PFSK-1 (cell line): ENCODE measurements at regions not wholly inside any gene's neighbourhood (a gene's known extent, or its start where the extent isn't known, plus 50 kb on each side); places are given as distances from the start of the nearest gene placed in this dataset.

ENCODE experiments used
- FOXP2 ChIP-seq: optimal IDR thresholded peaks from 2 replicates; pipeline ENCODE3; 2011; ENCODE audit warnings: borderline replicate concordance, control low read depth, inconsistent platforms; ENCODE audit not compliant: insufficient read depth; ENCODE audit errors: extremely low read length, extremely low read depth
- POLR2AphosphoS5 ChIP-seq: IDR thresholded peaks from 2 replicates; pipeline ENCODE4 v1.6.1; 2012; ENCODE audit warnings: low read depth, mild to moderate bottlenecking, control low read depth, low read length, moderate library complexity
- SIN3A ChIP-seq: IDR thresholded peaks from 2 replicates; pipeline ENCODE4 v1.6.1; 2012; ENCODE audit warnings: mild to moderate bottlenecking, low read length, moderate library complexity, borderline replicate concordance; ENCODE audit not compliant: insufficient read depth
- TAF1 ChIP-seq: IDR thresholded peaks from 2 replicates; pipeline ENCODE4 v1.6.1; 2012; ENCODE audit warnings: low read length, control low read depth, borderline replicate concordance; ENCODE audit not compliant: insufficient read depth
- TF ChIP-seq, protein P1 (sequence below), 2 experiments: IDR thresholded peaks; 2 replicates each; pipeline versions ENCODE4 v1.6.1 to v1.8.0; 2011 to 2012; ENCODE audit warnings: low read depth in 2 of 2, low read length in 2 of 2, control low read depth in 1 of 2, inconsistent platforms in 1 of 2, mild to moderate bottlenecking in 1 of 2, moderate library complexity in 1 of 2; ENCODE audit not compliant: insufficient read depth in 1 of 2

DNA sequence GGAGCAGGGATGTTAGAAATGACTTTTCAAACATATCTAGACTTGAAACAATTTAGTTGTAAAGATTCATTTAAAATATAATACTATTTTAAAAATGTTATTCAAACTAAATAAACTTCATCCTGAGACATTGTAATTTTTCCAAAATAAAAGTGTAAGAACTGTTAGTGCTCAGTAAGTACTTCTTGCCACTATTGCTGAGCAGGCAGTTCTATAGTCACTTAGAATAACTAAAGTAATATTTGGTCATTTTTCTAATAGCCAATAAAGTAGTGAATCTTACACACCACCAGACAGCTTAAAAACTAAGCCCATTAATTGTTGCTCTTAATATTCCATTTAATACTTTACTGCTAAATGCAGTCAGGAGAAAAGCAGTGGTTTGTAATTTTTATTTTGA, 1120.0 kb upstream of the CDH10 start:
- TF ChIP-seq SIN3A (no peak), POLR2AphosphoS5 (no peak), FOXP2 (no peak), TAF1 (no peak)
- TF ChIP-seq, protein P1, sequence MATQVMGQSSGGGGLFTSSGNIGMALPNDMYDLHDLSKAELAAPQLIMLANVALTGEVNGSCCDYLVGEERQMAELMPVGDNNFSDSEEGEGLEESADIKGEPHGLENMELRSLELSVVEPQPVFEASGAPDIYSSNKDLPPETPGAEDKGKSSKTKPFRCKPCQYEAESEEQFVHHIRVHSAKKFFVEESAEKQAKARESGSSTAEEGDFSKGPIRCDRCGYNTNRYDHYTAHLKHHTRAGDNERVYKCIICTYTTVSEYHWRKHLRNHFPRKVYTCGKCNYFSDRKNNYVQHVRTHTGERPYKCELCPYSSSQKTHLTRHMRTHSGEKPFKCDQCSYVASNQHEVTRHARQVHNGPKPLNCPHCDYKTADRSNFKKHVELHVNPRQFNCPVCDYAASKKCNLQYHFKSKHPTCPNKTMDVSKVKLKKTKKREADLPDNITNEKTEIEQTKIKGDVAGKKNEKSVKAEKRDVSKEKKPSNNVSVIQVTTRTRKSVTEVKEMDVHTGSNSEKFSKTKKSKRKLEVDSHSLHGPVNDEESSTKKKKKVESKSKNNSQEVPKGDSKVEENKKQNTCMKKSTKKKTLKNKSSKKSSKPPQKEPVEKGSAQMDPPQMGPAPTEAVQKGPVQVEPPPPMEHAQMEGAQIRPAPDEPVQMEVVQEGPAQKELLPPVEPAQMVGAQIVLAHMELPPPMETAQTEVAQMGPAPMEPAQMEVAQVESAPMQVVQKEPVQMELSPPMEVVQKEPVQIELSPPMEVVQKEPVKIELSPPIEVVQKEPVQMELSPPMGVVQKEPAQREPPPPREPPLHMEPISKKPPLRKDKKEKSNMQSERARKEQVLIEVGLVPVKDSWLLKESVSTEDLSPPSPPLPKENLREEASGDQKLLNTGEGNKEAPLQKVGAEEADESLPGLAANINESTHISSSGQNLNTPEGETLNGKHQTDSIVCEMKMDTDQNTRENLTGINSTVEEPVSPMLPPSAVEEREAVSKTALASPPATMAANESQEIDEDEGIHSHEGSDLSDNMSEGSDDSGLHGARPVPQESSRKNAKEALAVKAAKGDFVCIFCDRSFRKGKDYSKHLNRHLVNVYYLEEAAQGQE (IDR thresholded peaks at IDR 0.05; ENCODE audit: insufficient read depth in 1 of 2, low read depth in 2 of 2, low read length in 2 of 2) = no peak

DNA sequence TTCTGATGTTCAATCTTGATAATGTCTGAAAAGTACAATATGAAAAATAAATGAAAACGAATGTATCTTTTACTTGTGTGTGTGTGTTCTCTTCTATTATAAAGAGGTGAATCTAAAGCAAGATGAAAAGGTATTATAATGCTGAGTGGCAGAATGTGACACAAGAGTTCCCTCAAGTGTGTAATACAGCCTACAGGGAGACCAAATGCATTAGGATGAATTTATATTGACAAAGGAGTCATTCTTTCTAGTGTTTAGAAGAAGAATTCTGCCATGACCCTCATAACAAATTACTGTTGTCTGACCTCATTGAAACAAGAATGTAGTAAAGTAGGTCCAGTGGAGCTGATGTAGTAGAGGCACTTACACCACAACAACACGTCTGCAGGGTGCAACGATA, 1119.0 kb upstream of the CDH10 start:
- no peak for TF ChIP-seq FOXP2
- TF ChIP-seq POLR2AphosphoS5 = no peak
- no peak for TF ChIP-seq TAF1
- TF ChIP-seq, protein P1 (IDR thresholded peaks at IDR 0.05; ENCODE audit: insufficient read depth in 1 of 2, low read depth in 2 of 2, low read length in 2 of 2) = no peak
- no peak for TF ChIP-seq SIN3A

DNA sequence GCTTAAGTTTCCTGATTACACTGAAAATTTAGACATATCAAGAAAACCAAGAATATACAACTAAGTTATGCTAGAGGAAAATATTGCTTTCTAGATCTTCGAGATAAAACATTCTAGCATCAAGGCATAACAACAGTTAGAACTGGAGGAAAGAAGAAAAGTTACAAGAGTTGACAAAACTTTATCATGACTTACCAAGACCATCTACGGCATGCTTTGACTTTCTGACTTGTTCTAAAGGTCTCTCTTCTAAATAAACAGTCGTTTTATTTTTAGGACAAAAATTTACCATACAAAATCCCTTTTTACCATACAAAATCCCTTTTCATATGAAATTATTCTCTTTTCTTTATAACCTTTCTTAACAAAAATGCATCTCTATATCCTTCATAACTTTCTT, 1110.1 kb upstream of the CDH10 start:
- TF ChIP-seq, protein P1 (IDR thresholded peaks at IDR 0.05; ENCODE audit: insufficient read depth in 1 of 2, low read depth in 2 of 2, low read length in 2 of 2) = no peak
- TF ChIP-seq TAF1 = no peak
- no peak for TF ChIP-seq SIN3A
- TF ChIP-seq FOXP2 = no peak
- no peak for TF ChIP-seq POLR2AphosphoS5

DNA sequence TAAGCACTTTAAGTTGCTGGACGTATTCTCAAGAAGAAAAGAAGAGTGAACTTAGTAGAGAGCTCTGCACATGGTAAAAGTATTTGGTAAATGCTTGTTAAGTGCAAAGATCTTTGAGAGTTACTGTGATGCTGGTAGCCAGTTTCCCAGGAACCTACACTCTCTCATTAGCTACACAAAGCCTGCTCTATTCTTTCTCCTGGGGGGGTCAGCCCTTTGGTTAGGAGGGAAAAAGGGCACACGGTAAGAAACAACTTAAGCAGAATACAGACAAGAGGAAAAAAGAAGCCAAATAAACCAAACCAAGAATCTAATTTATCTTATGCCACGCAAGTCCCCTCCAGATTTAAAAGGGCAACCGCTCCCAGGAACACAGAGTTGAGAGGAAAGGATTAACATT, 1100.1 kb upstream of the CDH10 start:
- TF ChIP-seq FOXP2 (no peak), SIN3A (no peak), POLR2AphosphoS5 (no peak), TAF1 (no peak)
- TF ChIP-seq, protein P1 (IDR thresholded peaks at IDR 0.05; ENCODE audit: insufficient read depth in 1 of 2, low read depth in 2 of 2, low read length in 2 of 2) = no peak

DNA sequence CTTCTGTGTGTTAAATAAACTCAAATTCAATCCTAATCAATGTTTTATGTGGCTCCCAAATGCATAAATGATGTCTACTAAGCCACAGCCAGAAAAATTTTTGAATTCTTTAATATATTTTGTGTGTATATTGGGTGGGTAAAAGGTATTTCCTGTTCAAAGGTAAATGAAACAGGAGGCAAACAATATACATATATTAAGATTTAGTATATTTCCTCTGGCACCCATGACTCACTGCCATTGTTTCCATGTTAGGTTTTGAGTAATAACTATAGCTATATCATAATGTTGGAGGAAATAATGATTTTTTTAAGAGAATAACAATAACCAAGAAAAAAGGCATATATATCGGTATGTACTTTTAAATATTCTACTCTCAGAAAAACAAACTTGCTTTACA, 1071.9 kb upstream of the CDH10 start:
- TF ChIP-seq, protein P1 (IDR thresholded peaks at IDR 0.05; ENCODE audit: insufficient read depth in 1 of 2, low read depth in 2 of 2, low read length in 2 of 2) = no peak
- TF ChIP-seq FOXP2 = no peak
- TF ChIP-seq SIN3A = no peak
- no peak for TF ChIP-seq TAF1
- TF ChIP-seq POLR2AphosphoS5 = no peak
